ENCODE measurements at regions not wholly inside any gene's neighbourhood (a gene's known extent, or its start where the extent isn't known, plus 50 kb on each side); places are given as distances from the start of the nearest gene placed in this dataset.

DNA sequence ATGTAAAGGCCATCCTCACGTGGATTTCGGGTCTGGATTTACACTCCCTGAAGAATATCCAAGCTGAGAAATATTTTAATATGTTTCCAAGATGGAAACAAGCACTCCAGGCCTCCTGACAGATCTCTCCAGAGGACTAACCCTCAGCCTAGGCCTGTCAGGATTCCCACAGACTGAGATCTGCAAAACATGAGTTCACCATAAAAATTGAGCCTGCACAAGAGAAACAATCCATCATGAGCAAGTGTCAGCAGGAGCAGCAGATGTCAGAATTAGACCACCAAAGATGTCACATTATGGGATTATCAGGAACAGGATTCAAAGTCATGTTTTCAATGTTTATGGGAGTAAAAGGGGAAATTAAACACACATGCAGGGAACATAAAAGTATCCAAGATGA, 191.3 kb downstream of the TFCP2L1 start:
- TF ChIP-seq ZNF219 (CRISPR knock-in tag; IDR thresholded peaks at IDR 0.05; ENCODE audit: borderline replicate concordance) (no peak), MYBL2 (CRISPR knock-in tag; IDR thresholded peaks at IDR 0.05) (no peak), NR3C1 (CRISPR knock-in tag; conservative IDR thresholded peaks at IDR 0.05; ENCODE audit: low read depth) (no peak), RELA (CRISPR knock-in tag; IDR thresholded peaks at IDR 0.05; ENCODE audit: borderline replicate concordance) (no peak), ZNF416 (CRISPR knock-in tag; IDR thresholded peaks at IDR 0.05) (no peak), ZNF138 (CRISPR knock-in tag; conservative IDR thresholded peaks at IDR 0.05) (no peak), OVOL2 (CRISPR knock-in tag; IDR thresholded peaks at IDR 0.05; ENCODE audit: borderline replicate concordance) (no peak), CBFB (CRISPR knock-in tag; IDR thresholded peaks at IDR 0.05; ENCODE audit: low read depth) (no peak), ESRRA (CRISPR knock-in tag; IDR thresholded peaks at IDR 0.05; ENCODE audit: borderline replicate concordance) (no peak)
- TF ChIP-seq, protein P1, sequence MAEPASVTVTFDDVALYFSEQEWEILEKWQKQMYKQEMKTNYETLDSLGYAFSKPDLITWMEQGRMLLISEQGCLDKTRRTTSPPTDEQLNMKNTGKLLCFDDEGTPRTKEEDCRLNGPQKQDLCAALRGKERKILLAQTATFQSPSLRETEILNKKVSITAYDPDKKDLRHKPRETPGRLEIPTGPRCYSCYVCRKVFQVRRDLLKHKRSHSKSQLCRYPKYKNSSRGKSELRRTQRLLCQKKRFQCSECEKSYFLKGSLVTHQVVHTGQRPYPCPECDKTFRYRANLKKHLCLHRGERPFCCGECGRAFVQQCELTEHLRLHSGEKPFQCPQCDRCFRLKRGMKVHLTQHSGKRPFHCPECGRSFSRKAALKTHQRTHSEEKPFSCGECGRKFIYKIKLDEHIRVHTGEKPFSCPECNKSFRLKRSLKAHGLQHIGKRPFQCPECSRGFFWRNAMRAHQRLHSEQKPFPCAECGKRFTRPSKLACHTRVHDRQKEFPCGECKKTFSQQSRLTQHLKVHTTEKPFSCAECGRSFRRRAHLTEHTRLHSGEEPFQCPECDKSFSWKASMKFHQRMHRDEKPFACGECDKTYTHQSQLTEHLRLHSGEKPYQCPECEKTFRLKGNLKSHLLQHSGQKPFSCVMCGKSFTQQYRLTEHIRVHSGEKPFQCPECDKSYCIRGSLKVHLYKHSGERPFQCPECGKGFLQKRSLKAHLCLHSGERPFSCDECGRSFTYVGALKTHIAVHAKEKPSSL (CRISPR knock-in tag; conservative IDR thresholded peaks at IDR 0.05), result no peak
- TF ChIP-seq, protein P2, sequence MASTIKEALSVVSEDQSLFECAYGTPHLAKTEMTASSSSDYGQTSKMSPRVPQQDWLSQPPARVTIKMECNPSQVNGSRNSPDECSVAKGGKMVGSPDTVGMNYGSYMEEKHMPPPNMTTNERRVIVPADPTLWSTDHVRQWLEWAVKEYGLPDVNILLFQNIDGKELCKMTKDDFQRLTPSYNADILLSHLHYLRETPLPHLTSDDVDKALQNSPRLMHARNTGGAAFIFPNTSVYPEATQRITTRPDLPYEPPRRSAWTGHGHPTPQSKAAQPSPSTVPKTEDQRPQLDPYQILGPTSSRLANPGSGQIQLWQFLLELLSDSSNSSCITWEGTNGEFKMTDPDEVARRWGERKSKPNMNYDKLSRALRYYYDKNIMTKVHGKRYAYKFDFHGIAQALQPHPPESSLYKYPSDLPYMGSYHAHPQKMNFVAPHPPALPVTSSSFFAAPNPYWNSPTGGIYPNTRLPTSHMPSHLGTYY (CRISPR knock-in tag; IDR thresholded peaks at IDR 0.05), result no peak
- TF ChIP-seq, protein P3, sequence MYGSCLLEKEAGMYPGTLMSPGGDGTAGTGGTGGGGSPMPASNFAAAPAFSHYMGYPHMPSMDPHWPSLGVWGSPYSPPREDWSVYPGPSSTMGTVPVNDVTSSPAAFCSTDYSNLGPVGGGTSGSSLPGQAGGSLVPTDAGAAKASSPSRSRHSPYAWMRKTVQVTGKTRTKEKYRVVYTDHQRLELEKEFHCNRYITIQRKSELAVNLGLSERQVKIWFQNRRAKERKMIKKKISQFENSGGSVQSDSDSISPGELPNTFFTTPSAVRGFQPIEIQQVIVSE (CRISPR knock-in tag; IDR thresholded peaks at IDR 0.05; ENCODE audit: borderline replicate concordance), result no peak
- TF ChIP-seq, protein P4, sequence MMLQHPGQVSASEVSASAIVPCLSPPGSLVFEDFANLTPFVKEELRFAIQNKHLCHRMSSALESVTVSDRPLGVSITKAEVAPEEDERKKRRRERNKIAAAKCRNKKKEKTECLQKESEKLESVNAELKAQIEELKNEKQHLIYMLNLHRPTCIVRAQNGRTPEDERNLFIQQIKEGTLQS (CRISPR knock-in tag; conservative IDR thresholded peaks at IDR 0.05), result no peak
- TF ChIP-seq, protein P5, sequence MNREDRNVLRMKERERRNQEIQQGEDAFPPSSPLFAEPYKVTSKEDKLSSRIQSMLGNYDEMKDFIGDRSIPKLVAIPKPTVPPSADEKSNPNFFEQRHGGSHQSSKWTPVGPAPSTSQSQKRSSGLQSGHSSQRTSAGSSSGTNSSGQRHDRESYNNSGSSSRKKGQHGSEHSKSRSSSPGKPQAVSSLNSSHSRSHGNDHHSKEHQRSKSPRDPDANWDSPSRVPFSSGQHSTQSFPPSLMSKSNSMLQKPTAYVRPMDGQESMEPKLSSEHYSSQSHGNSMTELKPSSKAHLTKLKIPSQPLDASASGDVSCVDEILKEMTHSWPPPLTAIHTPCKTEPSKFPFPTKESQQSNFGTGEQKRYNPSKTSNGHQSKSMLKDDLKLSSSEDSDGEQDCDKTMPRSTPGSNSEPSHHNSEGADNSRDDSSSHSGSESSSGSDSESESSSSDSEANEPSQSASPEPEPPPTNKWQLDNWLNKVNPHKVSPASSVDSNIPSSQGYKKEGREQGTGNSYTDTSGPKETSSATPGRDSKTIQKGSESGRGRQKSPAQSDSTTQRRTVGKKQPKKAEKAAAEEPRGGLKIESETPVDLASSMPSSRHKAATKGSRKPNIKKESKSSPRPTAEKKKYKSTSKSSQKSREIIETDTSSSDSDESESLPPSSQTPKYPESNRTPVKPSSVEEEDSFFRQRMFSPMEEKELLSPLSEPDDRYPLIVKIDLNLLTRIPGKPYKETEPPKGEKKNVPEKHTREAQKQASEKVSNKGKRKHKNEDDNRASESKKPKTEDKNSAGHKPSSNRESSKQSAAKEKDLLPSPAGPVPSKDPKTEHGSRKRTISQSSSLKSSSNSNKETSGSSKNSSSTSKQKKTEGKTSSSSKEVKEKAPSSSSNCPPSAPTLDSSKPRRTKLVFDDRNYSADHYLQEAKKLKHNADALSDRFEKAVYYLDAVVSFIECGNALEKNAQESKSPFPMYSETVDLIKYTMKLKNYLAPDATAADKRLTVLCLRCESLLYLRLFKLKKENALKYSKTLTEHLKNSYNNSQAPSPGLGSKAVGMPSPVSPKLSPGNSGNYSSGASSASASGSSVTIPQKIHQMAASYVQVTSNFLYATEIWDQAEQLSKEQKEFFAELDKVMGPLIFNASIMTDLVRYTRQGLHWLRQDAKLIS (CRISPR knock-in tag; IDR thresholded peaks at IDR 0.05; ENCODE audit: borderline replicate concordance), result no peak
- TF ChIP-seq, protein P6, sequence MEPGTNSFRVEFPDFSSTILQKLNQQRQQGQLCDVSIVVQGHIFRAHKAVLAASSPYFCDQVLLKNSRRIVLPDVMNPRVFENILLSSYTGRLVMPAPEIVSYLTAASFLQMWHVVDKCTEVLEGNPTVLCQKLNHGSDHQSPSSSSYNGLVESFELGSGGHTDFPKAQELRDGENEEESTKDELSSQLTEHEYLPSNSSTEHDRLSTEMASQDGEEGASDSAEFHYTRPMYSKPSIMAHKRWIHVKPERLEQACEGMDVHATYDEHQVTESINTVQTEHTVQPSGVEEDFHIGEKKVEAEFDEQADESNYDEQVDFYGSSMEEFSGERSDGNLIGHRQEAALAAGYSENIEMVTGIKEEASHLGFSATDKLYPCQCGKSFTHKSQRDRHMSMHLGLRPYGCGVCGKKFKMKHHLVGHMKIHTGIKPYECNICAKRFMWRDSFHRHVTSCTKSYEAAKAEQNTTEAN (CRISPR knock-in tag; IDR thresholded peaks at IDR 0.05), result no peak
- CTCF ChIA-PET, result interaction anchor here (0.9 to 3.8 kb wide), 3 partner anchors 9 to 14 kb away, joined by 4 to 50 read pairs (median 47); no protein-coding TSS in a partner anchor
- Mint-ChIP-seq H3K4me3 (no peak overlapping the region), H3K27ac (no peak overlapping the region), H3K4me1 (no peaks in the 10 kb centered on the region), H3K36me3 (peaks cover 7% of the 10 kb centered on the region; the same call in 1 of the 2 replicates), H3K9me3 (peaks cover 12% of the 10 kb centered on the region), H3K27me3 (ENCODE audit: low read depth) (peaks cover 13% of the 10 kb centered on the region)
- POLR2A ChIA-PET, result no interaction called here
- DNase-seq (ENCODE audit: low spot score), result no peak
- no peak for ATAC-seq

DNA sequence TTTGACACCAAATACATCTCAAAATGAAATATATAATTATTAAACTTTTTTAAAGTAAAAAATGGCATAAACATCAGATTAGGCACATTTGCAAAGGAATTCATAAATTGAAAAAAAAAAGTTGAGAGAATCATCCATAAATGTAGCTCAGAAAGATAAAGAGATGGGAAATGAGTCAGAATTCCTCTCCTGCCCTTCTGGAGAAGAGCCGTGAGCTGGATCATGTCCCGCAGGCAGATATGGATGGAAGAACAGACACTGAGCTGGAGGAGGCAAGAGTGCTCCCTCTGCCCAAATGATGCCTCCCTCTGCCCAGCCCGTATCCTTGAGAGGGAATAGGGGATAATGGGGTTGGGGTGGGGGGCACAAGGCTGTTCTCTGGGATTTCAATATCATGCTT, 190.9 kb downstream of the TFCP2L1 start:
- Mint-ChIP-seq H3K36me3 (peaks cover 7% of the 10 kb centered on the region; the same call in 1 of the 2 replicates), H3K27ac (no peak overlapping the region), H3K4me1 (no peaks in the 10 kb centered on the region), H3K9me3 (peaks cover 12% of the 10 kb centered on the region), H3K4me3 (no peak overlapping the region), H3K27me3 (ENCODE audit: low read depth) (peaks cover 13% of the 10 kb centered on the region)
- ChIA-PET CTCF (interaction anchor here (1.6 to 3.8 kb wide), 4 partner anchors 10 to 262 kb away, joined by 4 to 65 read pairs (median 48); no protein-coding TSS in a partner anchor), POLR2A (no interaction called here)
- ATAC-seq (no peak), DNase-seq (ENCODE audit: low spot score) (no peak)
- TF ChIP-seq SMAD4 (CRISPR knock-in tag; IDR thresholded peaks at IDR 0.05) (no peak), PRRX2 (CRISPR knock-in tag; IDR thresholded peaks at IDR 0.05) (no peak), ZNF317 (CRISPR knock-in tag; IDR thresholded peaks at IDR 0.05; ENCODE audit: borderline replicate concordance, low read depth) (no peak), TCF7 (CRISPR knock-in tag; IDR thresholded peaks at IDR 0.05; ENCODE audit: low read depth) (no peak)
- TF ChIP-seq, protein P7, sequence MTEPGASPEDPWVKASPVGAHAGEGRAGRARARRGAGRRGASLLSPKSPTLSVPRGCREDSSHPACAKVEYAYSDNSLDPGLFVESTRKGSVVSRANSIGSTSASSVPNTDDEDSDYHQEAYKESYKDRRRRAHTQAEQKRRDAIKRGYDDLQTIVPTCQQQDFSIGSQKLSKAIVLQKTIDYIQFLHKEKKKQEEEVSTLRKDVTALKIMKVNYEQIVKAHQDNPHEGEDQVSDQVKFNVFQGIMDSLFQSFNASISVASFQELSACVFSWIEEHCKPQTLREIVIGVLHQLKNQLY (CRISPR knock-in tag; IDR thresholded peaks at IDR 0.05), result no peak
- TF ChIP-seq, protein P8, sequence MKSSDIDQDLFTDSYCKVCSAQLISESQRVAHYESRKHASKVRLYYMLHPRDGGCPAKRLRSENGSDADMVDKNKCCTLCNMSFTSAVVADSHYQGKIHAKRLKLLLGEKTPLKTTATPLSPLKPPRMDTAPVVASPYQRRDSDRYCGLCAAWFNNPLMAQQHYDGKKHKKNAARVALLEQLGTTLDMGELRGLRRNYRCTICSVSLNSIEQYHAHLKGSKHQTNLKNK (CRISPR knock-in tag; IDR thresholded peaks at IDR 0.05), result no peak
